LNCaP clone FGC (cell line): ENCODE measurements at regions not wholly inside any gene's neighbourhood (a gene's known extent, or its start where the extent isn't known, plus 50 kb on each side); places are given as distances from the start of the nearest gene placed in this dataset.

Experiments
- DNase-seq: peaks from one replicate; pipeline ENCODE4 v3.0.0-alpha.2; 2011; ENCODE audit warnings: low read depth
- H3K4me3 ChIP-seq: 2 replicates; pipeline ENCODE4 v1.5.1; 2011; ENCODE audit warnings: mild to moderate bottlenecking, low read depth, low read length, control low read depth
- TF ChIP-seq, protein P1 (sequence below): IDR thresholded peaks from 2 replicates; pipeline ENCODE4 v1.5.1; 2012; ENCODE audit warnings: mild to moderate bottlenecking; ENCODE audit not compliant: control insufficient read depth, insufficient read depth; ENCODE audit errors: extremely low read depth

DNA sequence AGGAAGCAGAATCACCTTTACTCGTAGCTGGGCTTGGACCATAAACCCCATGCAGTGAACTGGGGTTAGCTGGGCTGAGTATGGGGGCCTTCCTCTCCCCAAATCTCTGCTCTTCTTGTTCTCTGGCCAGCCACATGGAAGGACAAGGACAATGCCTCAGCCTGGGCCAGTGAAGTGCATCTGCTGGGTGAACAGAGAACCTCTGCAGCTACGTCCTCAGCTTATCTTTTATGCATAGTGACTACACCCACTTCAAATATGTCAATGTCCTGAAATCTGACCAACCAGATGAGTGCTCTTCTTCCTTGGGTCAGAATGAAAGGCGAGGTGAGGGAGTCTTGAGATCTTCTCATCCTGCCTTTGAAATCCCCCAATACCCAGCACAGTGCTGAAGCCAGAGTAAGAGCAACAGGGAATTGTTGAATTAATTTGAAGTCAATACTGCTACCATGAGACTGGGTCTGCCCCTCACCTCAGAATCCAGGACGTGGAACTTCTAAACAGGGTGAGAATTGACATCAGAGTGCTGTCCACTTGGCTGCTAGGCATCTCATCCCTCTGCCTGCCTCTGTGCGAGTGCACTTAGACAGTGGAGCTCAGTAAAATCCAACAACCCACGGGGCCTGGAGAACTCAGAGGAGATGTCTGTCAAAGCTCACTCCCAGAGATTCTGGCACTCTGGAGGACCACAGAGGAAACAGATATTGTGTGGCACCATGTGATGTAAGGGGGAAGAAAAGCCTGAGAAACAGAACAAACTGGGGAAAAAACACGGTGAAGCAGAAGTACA lies 99.0 kb downstream of the IER5 start:
- TF ChIP-seq, protein P1, sequence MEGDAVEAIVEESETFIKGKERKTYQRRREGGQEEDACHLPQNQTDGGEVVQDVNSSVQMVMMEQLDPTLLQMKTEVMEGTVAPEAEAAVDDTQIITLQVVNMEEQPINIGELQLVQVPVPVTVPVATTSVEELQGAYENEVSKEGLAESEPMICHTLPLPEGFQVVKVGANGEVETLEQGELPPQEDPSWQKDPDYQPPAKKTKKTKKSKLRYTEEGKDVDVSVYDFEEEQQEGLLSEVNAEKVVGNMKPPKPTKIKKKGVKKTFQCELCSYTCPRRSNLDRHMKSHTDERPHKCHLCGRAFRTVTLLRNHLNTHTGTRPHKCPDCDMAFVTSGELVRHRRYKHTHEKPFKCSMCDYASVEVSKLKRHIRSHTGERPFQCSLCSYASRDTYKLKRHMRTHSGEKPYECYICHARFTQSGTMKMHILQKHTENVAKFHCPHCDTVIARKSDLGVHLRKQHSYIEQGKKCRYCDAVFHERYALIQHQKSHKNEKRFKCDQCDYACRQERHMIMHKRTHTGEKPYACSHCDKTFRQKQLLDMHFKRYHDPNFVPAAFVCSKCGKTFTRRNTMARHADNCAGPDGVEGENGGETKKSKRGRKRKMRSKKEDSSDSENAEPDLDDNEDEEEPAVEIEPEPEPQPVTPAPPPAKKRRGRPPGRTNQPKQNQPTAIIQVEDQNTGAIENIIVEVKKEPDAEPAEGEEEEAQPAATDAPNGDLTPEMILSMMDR = no peak
- DNase-seq = no peak

DNA sequence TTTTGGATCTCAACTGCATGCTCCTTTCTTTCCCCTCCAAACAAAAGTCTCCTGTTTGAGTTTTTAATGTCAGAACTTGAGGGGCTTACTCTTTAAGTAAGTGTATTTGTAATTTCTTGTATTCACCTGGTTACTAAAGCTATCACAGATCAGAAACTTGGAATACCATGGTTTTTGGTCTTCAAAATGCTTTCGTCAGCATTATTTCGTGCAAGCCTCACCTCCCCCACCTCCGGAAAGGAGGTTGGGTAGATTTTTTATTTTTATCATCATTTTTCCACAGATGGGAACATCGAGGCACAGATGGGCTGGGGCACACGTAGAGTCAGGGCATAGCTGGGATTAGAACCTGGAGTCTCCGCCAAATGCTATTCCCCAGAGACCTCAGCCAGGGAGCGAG lies 100.7 kb downstream of the IER5 start:
- H3K4me3 ChIP-seq = no peak overlapping the region
- TF ChIP-seq, protein P1 = no peak
- no peak for DNase-seq

More for the DNA sequence above, 99.0 kb downstream of the IER5 start:
- H3K4me3 ChIP-seq = no peak overlapping the region

DNA sequence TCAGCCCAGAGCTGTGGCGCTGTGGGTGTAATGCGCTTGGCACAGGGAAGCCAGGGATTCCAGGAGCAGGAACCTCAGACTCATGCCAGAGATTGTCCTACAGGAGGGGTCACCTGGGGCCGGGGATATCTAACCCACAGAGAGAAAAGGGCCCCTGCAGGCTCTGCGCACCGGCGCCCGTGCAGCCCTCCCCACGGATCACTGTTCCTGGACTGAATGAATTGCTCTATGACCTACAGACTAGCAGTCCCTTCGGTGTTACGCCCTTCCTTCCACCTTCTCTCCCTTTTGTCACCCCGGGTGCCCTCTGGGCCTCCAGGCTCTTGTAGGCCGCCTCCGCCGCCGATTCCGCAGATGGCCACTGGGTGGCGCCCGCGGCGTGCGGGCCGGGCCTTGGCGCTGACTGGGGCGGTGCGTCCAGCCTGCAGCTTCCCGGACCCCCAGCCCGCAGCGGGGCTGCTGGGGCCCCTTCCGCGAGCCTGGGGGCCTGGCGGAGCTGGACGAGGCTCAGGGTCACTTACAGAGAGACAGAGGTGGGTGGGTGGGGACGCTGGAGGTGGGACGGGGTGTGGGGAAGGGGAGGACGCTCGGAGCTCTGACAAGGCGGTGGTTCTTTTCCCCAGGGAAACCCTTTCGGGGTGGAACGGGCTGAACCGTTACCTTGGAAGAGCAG lies 101.3 kb downstream of the IER5 start:
- H3K4me3 ChIP-seq = peak overlapping the region; percentile 30; the same call in 1 of the 2 replicates
- DNase-seq = no peak
- TF ChIP-seq, protein P1 = peak; percentile 99

DNA sequence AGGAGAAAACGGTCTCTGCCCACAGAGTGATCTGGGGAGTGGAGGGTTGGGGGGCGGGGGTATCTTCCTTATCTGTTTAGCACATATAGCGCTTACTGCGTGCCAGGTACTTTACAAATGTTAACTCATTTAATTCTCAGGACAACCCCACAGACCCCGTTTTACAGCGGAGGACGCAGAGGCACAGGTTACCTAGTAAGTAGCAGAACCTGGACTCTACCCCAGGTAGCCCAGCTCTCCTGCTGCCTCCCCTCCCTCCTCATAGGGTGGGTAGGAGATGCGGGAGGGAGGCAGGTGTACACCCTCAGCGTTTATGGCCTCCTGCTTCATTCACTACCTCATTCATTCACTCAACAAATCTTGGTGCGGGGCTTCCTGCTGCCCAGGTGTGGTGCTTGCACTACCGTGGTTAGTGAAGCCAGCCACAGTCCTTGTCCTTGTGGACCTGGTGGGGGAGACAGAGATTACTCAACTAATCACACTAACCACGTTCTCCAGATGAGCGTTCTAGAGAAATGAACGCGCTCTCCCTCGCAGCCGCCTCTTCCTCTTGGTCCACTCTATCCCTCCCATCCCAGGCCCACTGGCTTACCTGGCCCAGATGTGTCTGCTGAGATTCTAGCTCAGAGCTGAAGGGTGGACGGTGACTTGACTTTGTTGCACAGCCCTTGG lies 102.0 kb downstream of the IER5 start:
- no peak for DNase-seq
- TF ChIP-seq, protein P1 = peak; percentile 28; the same call in 1 of the 2 replicates
- peak overlapping the region; percentile 30; the same call in 1 of the 2 replicates for H3K4me3 ChIP-seq

DNA sequence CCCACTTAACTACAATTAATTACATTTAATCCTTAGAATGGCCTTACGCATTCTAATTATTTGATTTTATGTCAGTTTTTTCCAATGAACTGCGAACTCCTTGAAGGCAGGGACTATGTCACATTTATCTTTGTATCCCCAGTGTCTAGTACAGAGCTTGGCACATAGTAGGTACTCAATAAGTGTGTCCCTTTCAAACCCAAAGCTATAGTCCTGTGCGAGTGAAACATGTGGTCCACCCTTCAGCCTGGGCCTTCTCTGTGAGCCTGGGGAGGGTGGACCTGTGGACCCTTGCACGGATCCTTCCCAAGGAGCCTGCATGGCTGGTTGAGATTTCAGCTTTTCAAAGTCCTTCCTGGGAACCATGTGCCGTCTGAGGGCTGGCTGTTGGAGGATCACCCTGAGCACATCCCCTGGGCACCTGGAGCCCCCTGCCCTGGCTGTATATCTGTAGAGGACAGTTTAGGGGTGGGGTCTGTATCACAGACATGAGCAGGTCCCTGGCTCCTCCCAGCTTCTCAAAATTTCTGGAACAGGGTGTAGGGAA lies 103.1 kb downstream of the IER5 start:
- no peak overlapping the region for H3K4me3 ChIP-seq
- no peak for DNase-seq
- TF ChIP-seq, protein P1 = no peak

DNA sequence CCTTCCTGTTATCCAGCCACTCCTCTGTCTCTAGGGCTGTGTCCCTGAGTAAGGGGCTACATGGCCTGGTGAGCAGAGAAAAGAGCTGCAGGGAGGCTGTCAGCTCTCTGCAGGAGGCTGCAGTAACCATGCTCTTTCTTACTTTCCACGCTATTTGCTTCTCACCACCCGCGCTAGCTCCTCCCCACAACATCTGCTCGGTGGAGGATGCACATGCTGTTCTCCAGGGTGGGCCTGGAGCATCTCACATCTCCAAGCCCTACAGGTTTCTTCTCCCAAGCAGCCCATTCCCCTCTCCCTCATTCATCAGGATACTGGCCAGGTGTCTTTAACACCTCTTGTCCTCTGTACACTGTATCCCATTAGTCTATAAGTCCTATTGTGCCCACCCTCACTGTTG lies 103.8 kb downstream of the IER5 start:
- TF ChIP-seq, protein P1 = no peak
- DNase-seq = no peak
- no peak overlapping the region for H3K4me3 ChIP-seq
